ENCODE measurements at regions not wholly inside any gene's neighbourhood (a gene's known extent, or its start where the extent isn't known, plus 50 kb on each side); places are given as distances from the start of the nearest gene placed in this dataset.
A peak's percentile ranks its signal among the peaks of the same experiment; 100 is the strongest.

DNA sequence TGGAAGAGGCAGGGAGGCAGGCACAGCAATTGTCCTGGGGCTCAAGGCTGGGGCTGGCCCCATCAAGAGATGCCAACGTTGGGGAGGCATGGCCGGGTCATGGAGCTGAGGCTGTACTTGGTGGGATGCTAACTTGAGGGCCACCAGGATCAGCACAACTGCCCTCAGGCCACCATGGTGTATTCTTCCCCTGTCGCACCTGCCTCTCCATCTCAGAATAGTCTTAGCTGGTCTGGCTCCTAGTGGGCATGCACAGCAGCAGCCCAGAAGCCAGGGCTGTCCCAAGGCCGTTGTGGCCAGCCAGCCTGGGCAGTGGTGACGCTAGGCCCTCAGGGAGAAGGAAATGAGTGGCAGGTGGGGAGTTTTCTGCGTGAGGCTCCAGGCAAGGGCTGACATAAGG, 91.3 kb downstream of the DHCR7 start:
- no peak for DNase-seq (ENCODE audit: low read depth)

DNA sequence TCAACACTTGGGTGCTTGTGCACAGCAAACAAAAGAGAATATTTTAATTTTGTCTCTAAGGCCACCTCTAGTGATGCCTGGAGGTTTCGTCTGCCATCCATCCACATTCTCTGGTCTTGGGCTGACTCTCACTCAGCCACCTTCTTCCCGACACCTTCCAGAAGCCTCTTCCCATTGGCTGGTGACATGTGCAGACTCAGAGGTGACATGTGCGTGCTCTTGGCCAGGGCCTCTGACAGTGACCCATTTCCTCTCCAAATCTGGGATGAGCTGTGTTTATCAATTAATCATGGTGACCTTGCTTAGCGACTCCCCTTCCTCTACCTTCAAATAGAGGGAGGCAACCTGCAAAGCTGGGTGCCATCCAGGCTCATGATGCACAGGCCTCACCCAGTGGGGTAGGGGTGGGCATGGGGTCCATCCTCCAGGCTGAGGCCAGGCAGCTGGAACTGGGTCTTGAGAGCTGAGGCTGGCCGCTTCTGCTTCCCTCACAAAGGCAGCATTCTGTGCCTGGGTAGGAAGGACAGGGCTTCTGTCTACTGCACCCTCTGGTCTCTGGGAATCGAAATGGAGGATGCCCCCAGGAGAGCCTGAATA, 91.8 kb downstream of the DHCR7 start:
- no peak for DNase-seq (ENCODE audit: low read depth)

DNA sequence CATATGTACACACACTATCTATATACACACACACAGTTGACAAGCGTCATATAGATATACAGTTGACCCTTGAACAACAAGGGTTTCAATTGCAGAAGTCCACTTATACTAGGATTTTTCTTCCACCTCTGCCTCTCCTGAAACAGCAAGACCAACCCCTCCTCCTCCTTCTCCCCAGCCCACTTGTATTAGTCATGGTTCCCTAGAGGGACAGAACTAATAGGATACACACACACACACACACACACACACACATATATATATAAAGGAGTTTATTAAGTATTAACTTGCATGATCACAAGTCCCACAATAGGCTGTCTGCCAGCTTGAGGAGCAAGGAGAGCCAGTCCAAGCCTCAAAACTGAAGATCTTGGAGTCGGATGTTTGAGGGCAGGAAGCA, 92.9 kb downstream of the DHCR7 start:
- DNase-seq (ENCODE audit: low read depth), result no peak

DNA sequence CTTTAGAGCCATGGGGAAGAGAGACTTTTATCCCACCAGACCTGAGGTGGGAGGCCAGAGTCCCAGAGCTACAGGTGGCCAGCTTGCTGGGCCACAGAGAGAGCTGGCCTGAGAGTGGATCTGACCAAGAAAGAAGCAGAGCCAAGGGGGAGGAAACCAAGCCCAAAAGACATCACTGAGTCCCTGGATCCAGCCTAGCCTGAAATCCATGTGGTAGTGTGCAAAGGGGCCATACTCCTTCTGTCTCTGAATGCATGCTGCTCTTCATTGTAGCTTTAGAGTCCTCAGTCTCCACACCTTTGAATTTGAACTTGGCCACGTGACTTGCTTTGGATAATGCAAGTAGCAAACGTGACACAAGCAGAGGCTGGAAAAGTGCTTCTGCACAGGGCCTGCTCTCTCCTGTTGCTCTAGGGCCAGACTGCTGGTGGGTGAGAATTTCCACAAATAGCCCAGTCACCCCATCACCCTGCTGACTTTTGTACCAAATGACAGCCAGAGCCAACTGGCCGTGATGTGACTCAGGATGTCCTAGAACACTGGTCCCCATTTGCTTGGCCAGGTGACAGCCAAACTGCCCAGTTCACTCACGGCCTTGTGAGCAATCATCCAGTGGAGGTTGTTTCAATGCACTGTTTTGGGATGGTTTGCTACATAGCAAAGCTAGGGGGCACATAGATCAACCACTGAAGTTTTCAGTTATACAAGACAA, 93.6 kb downstream of the DHCR7 start:
- DNase-seq (ENCODE audit: low read depth), result no peak

DNA sequence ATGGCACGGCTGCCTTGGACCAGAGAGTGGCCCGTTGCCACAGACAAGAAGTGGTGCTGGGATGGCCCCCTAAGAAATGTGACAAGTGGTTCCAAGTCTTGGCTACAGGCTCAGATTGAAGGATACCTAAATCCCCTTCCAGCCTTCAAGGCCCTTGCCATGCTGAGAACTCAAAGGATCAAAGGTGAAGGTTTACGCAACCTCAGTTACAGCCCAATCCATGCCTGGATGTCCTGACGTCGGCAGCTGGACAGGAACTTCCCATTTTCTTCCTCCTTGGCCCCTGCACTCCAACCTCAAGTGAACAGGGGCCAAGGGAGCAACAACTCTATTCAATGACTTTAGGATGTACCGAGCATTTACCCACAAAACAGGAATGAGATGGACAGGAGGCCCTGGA, 95.4 kb downstream of the DHCR7 start:
- no peak for DNase-seq (ENCODE audit: low read depth)

DNA sequence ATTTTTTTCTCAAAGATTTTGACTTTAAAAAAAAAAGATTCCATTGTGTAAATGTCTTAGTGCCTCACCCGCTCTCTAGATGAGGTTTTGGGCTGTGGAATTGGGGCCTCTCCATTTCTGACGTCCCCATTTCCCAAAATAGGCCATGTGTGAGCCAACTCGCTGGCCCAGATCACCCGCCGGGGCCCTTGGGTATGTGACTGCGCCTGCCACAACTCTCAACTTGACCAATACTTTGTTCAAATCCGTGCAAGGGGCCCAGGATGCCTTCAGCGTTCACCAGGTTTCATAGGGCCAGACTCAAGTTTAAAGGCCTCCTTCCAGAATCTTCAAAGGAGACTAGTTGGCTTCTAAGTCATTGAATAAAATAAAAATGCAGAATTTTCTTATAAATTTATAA, 96.0 kb downstream of the DHCR7 start:
- no peak for DNase-seq (ENCODE audit: low read depth)

DNA sequence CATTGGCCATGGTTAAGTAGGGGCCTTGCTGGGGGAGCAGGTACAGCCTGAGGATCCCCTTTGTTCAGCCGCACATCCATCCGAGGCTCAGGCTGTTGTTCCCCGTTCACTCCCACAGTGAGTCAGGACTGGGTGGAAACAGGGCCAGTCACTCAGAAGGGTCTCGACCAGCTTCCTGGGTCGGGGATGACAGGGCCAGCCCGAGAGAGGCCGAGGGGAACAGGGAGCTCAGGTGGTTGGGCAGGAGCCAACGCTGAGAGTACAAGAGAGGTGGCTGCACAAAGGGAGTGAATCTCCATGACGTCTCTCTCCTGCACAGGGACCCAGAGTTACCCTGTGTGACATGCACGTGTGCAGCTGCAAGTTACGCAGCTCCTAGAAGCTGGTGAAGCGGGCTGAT, 97.2 kb upstream of the SHANK2 start:
- no peak for DNase-seq (ENCODE audit: low read depth)

DNA sequence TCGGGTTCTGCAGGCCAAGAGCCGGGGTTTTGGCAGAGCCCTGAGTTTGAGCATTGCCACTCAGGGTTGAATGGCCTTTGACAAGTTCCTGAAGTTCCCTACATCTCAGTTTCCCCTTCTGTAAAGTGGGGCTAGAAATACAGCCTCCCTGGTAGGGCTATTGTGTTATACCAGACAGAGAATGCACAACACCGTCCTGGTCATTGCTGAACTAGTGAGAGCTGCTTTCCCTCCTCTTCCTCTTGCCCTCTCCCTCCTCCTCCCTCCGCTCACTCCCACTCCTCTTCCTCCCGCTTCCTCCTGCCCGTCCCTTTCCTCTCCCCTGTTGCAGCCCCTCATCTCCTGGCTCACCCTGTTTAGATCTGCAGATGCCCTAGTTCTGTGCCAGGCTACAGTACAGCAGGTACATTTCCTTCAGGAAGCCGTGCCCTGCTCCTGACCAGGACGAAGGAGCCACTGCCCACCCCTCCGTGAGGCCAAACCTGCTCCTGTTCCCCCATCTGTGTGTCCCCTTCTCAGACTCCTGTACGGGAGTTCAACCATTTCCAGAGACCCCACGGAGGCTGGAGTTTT, 91.5 kb upstream of the SHANK2 start:
- DNase-seq (ENCODE audit: low read depth), result no peak

DNA sequence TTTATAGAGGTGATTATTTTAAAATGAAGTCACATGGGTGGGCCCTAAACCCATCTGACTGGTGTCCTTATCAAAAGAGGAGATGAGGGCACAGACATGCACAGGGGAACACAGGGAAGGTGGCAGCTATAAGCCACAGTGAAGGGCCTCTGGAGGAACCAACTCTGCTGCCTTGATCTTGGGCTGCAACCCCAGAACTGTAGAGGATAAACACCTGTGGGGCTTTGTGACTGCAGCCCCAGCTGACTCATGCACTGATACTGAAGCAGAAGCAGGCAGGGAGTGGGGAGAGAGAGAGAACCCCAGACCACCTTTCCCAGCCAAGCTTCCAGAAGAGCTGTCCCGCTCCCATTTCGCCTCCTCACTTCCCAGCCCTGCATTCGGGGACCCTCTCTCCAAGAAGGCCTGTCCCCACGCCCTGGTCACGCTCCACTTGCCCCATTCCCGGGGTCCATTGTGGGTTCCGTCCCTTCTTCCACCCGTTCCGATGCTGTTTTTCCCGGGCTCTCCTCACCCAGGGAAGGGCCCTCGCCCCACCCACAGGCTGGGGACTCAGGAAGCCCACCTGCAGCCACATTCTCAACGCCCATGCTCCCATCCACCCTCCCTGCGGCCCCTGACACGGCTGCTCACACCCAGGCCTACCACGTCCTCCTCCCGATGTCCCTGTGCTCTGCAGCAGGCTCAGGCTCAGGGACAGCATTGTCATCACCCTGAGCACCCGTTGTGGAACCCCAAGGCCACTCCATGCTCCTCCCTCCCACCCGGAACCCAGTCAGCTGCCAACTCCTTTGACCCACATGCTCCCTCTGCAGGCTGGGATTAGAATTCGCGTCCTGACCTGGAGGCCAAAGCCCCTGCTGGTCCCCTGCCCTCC, 90.8 kb upstream of the SHANK2 start:
- DNase-seq (ENCODE audit: low read depth), result peak; percentile 34

DNA sequence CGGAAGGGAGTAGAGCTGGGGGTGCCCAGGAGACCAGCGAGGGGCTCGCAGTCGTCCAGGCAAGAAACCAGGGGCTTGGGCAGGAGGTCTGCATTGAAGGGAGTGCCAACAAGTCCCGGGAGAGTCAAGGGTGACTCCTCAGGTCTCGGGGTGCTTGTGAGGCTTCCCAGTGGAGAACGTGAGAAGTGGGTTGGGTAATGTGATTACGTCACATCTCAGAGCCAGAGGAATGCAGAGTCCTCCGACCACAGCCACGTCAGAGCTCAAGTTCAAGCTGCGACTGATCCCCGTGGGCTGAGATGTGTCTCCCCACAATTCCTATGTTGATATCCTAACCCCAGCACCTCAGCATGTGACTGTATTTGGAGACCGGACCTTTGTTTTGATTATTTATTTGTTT, 89.7 kb upstream of the SHANK2 start:
- peak; percentile 24 for DNase-seq (ENCODE audit: low read depth)

DNA sequence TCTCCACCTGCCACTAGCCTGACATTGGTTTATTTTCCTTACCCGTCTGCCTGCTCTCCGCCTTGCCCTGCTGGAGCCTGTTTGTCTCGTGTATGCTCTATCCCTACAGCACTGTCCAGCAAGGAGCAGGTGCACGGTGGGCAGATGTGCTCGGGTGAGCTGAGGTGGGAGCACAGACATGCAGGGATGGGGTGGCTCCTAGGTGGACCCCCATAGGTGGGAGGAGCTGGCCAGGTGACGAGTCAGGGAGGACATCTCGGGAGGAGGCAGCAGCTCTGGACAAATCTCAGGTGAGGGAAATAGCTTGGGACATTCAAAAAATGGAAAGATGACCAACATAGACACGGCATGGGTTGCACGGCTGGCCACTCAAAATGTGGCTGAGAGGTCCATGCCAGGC, 89.2 kb upstream of the SHANK2 start:
- DNase-seq (ENCODE audit: low read depth), result no peak

DNA sequence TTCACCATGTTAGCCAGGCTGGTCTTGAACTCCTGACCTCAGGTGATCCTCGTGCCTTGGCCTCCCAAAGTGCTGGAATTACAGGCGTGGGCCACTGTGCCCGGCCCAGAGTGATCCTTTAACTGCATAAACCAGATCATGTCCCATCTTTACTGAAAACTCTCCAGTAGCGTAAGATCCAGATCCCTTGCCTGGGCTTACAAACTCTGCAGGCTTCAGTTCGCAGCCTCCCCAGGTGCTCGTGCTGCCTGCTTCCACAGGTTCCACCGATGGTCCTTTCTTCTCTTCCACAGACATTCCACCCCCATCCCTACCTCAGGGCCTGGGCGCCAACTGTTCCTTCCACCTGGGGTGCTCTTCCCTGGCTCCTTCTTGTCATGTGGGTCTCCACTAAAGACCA, 88.8 kb upstream of the SHANK2 start:
- no peak for DNase-seq (ENCODE audit: low read depth)

DNA sequence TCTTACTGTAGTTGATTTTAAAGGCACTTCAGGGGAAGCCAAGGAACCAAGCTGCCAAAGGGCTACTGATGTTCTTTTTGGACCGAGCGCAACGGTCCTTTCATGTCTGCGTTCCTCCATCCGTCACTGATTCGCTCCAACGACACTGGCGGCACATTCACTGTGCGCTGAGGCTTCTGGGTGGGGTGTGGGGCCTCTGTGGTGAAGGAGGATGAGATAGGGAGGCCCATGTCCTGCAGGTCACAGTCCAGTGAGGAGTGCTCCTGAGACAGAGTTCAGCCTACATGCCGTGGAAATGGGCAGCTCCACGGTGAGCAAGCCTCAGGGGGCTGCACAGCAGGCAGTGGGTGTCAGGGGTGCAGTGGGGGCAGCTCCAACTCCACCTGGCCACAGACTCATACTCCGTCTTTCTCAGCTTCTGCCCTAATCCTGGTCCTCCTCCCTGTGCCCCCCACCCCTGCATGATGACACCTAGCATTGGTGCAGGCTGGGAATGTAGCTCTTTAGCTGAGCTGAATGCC, 87.8 kb upstream of the SHANK2 start:
- DNase-seq (ENCODE audit: low read depth), result no peak

DNA sequence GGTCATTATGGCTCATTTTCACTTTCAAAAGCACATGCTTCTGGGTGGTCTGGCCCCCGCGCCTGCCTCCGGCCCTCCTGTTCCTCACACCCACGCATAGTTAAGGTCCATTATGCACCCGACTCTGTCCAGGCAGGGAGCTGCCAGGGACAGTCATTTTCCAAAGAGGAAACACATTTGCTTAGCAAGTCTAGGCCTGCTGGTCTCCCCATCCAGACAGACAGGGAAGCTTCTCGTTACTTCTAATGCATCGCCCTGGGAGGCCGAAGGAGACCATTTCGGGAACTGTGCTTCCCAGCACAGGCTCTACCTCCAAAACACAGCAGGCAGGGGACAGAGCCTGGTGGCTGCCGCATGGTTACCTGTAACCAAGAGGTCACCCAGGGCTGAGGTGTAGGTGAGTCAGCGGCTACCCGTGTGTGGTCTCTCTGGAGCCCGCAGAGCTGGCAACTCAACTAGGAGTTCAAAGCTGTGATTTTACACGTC, 87.1 kb upstream of the SHANK2 start:
- DNase-seq (ENCODE audit: low read depth), result peak; percentile 2

DNA sequence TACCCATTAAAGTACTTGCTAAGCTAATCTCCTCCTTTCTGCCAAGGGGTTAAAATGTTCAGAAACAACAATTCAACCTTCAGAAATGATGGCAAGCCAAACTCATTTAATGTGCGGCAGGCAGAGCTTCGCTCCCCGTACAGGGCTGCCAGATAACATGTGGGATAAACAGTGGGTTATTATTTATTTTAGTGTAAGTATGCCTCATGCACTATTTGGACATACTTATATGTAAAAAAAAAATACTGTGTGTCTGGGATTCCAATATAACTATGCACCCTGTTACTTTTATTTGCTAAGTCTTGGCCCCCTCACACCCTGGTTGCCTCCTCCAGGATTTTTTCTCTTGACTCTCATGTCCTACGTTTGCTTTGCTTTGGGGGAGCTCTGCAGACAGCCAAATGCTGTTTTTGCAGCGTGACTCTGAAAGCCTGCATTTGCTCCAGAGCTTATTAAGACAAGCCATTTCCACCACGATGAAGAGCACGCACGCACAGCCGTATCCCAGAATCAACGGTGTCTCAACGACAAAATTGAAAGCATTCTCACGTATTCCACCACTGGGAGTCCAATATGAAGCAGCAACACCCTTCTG, 86.5 kb upstream of the SHANK2 start:
- peak; percentile 7 for DNase-seq (ENCODE audit: low read depth)

DNA sequence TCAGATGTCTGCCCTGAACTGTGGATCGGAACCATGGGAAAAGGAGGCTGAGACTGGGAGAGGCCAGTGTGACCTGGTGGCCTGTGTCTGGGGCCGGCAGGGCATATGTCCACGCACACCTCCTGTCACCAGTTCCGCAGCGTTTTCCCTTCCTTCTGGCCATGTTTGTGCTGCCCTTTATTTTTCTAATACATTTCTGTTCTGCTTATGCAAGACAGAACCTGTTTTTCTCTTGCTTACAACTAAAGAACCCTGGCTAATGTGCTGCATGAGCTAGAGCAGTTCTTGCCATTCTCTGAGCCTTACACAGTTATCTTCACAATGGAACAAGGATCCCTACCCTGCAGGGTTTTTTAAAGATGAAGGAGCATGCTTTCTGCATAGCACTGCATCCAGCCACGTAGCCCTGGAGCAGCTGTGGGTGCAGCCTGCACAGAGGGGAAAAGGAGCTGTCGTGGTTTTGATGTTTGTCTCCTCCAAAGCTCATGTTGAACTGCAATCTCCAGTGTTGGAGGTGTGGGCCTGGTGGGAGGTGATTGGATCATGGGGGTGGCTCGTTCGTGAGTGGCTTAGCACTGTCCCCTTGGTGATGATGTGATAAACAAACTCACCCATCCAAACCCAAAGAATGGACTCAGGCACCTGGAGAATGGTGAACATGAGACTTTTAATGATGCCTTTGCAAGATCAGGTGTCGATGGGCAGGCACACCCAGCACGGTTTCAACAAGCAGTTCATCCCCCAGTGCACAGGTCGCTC, 84.8 kb upstream of the SHANK2 start:
- no peak for DNase-seq (ENCODE audit: low read depth)

DNA sequence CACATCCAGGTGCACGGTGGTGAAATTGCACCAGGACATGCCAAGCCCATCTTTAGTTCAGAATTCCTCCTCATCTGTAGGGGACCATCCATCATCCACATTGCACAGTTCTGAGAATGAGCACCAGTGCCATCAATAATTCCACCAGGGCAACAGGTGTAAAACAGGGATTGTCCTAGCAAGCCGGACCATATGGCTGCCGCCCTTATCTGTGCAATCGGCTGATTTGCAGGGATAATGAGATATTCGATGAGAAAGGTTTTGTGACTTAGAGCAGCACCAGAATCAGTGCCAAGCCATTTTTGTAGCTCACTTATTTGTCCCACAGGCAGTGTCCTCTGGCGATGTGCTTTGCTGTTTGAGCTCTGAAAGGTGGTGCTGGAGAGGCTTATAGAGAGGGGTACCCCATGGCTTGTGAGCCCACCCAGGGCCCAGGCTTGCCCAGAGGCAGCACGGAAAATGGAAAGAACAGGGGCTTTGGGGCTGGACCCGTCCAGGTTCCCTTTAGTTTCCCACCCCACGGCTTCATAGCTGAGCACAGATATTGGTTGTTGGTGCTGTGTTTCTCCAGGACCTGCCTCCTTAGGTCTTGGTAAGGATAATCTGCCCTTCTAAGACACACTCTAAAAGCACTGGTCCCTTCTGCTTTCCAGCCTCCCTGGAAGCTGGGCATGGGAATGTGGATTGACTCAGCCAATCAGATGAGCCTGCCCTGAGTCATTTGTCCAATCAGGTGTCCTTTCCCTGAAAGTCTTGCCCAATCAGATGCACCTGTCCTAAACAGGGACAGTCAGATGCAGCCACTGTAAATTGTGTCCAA, 84.0 kb upstream of the SHANK2 start:
- DNase-seq (ENCODE audit: low read depth), result peak; percentile 6

DNA sequence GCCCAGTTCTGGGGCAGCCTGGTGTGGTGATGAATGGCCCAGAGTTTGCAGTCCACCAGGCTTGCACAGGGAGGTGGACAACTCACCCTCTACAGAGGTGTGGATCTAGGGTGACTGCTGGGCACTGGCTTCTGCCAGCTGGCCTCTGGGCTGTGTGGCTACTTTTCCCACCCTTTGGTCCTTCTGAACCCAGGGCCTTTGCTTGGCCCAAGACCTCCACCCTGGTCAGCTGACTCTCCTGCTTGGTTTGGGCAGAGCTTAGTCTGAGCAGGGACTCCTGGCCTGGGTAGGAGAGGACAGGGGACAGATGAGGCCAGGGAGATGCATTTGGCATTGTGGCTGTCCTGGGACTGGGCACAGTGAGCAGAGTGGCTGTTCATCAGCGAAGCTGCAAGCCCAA, 83.0 kb upstream of the SHANK2 start:
- no peak for DNase-seq (ENCODE audit: low read depth)

DNA sequence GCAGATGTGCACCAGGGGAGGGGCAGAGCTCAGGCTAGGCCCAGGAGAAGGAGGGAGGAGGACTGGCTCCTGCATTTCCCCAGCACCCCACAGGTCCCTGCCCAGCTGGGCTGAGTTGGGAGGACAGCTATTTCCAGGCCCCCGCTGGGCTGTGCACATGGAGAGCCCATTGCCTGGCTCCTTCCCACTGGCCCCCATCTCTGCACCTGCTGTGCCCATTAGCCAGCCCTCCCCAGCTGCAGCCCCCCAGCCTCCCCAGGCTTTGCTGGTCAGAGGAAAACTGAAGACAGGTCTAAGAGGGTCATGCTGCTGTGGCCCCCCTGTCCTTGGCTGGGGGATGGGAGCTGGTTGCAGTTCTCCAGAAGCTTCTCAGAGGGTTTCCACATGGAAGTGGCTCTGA, 81.8 kb upstream of the SHANK2 start:
- no peak for DNase-seq (ENCODE audit: low read depth)

DNA sequence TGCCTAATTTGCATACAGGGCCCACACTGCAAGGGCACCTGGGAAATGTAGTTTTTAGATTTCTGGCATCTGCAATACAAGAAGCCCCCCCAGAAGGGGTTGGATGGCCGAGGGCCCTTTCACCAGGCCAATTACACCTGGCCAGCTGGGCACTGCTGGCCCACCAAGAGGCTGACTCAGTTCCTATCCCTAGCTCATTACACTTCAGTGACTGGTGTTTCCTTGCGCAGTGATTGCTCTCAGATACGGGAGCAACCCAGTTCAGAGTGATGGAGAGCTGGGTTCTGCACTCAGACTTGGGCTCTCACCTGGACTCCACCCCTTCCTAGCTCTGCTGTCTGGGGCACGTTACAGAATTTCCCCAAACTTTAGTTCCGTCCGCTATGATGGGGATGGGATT, 81.1 kb upstream of the SHANK2 start:
- no peak for DNase-seq (ENCODE audit: low read depth)

Data from EH (cell line).